HEK293 (cell line): ENCODE measurements at regions not wholly inside any gene's neighbourhood (a gene's known extent, or its start where the extent isn't known, plus 50 kb on each side); places are given as distances from the start of the nearest gene placed in this dataset.
A peak's percentile ranks its signal among the peaks of the same experiment; 100 is the strongest.

Source experiments
- CTCF ChIA-PET: fragments of 350-600 bp; formaldehyde crosslinking; extraction: SDS; loops from one replicate; lab custom pipeline; 2021; ENCODE audit warnings: antibody characterized with exemption; lab: Yijun Ruan, JAX
- POLR2A ChIA-PET: fragments of 300-600 bp; formaldehyde crosslinking; extraction: SDS; loops from one replicate; lab custom pipeline; 2020; ENCODE audit warnings: antibody characterized with exemption, inconsistent platforms; lab: Yijun Ruan, JAX
- H3K27ac ChIP-seq: fragments of 200-500 bp; sonication (Bioruptor generic); 2 replicates; pipeline ENCODE4 v1.5.1; 2014; ENCODE audit warnings: low read depth, low read length, control low read depth, inconsistent platforms; ENCODE audit errors: extremely low read depth
- H3K36me3 ChIP-seq, 2 experiments: fragments of 200-500 bp in 1 of 2; sonication (Bioruptor generic) in 1 of 2; 1 replicate in 1 of 2; 2 replicates in 1 of 2; pipeline ENCODE4 v1.5.1; 2014 to 2017; ENCODE audit warnings: inconsistent platforms in 2 of 2, low read length in 2 of 2; ENCODE audit not compliant: control insufficient read depth in 2 of 2, insufficient read depth in 1 of 2
- H3K4me1 ChIP-seq: fragments of 200-500 bp; sonication (Bioruptor generic); 2 replicates; pipeline ENCODE4 v1.5.1; 2014; ENCODE audit warnings: mild to moderate bottlenecking, low read length, inconsistent platforms; ENCODE audit not compliant: control insufficient read depth, insufficient read depth
- H3K4me3 ChIP-seq: 2 replicates; pipeline ENCODE4 v1.5.1; 2011; ENCODE audit warnings: low read depth, mild to moderate bottlenecking, control low read depth, low read length, moderate library complexity
- H3K9me3 ChIP-seq: fragments of 200-500 bp; sonication (Bioruptor generic); 2 replicates; pipeline ENCODE4 v1.5.1; 2014; ENCODE audit warnings: low read depth, low read length, inconsistent platforms; ENCODE audit not compliant: control insufficient read depth, insufficient read depth
- HOXA7 ChIP-seq: sonication (generic); formaldehyde crosslinking; IDR thresholded peaks from 2 replicates; pipeline ENCODE4 v1.8.1; 2022; ENCODE audit warnings: missing genetic modification reagents, borderline replicate concordance
- SALL2 ChIP-seq: fragments of 450-650 bp; formaldehyde crosslinking; IDR thresholded peaks from 2 replicates; pipeline ENCODE4 v1.5.0; 2017; ENCODE audit warnings: missing biosample characterization, mild to moderate bottlenecking, missing genetic modification characterization, borderline replicate concordance
- SETDB1 ChIP-seq: IDR thresholded peaks from one replicate; pipeline ENCODE4 v1.6.1; 2017; ENCODE audit warnings: mild to moderate bottlenecking, low read length, moderate library complexity, mixed read lengths; ENCODE audit not compliant: insufficient read length
- TRIM28 ChIP-seq: IDR thresholded peaks from 2 replicates; pipeline ENCODE4 v1.6.1; 2011; ENCODE audit warnings: low read length, control low read depth, borderline replicate concordance
- ZIC2 ChIP-seq: fragments of 450-650 bp; formaldehyde crosslinking; IDR thresholded peaks from 2 replicates; pipeline ENCODE4 v1.5.1; 2016; ENCODE audit warnings: missing biosample characterization, missing genetic modification characterization
- ZNF211 ChIP-seq: fragments of 450-650 bp; formaldehyde crosslinking; IDR thresholded peaks from 2 replicates; pipeline ENCODE4 v1.5.1; 2016; ENCODE audit warnings: low read depth, missing biosample characterization, missing genetic modification characterization
- ZNF214 ChIP-seq: fragments of 450-650 bp; formaldehyde crosslinking; IDR thresholded peaks from 2 replicates; pipeline ENCODE4 v1.5.1; 2017; ENCODE audit warnings: missing biosample characterization, mild to moderate bottlenecking, missing genetic modification characterization, borderline replicate concordance
- ZNF274 ChIP-seq, 2 experiments: fragments of 200-500 bp in 1 of 2; fragments of 450-650 bp in 1 of 2; sonication (Bioruptor generic) in 1 of 2; formaldehyde crosslinking in 1 of 2; IDR thresholded peaks; 2 replicates each; pipeline versions ENCODE4 v1.5.1 to v1.6.1; 2014 to 2016; ENCODE audit warnings: borderline replicate concordance in 1 of 2, inconsistent platforms in 1 of 2, low read length in 1 of 2, missing biosample characterization in 1 of 2, missing genetic modification characterization in 1 of 2
- ZNF510 ChIP-seq: fragments of 450-650 bp; formaldehyde crosslinking; IDR thresholded peaks from 2 replicates; pipeline ENCODE4 v1.5.1; 2018; ENCODE audit warnings: mild to moderate bottlenecking, missing genetic modification characterization, missing biosample characterization; ENCODE audit not compliant: insufficient replicate concordance
- ZNF560 ChIP-seq: fragments of 450-650 bp; formaldehyde crosslinking; IDR thresholded peaks from 2 replicates; pipeline ENCODE4 v1.5.1; 2017; ENCODE audit warnings: missing biosample characterization, missing genetic modification characterization, borderline replicate concordance
- ZNF626 ChIP-seq: fragments of 450-650 bp; sonication (Bioruptor Pico); formaldehyde crosslinking; IDR thresholded peaks from 2 replicates; pipeline ENCODE4 v1.5.1; 2018; ENCODE audit warnings: missing biosample characterization, missing genetic modification characterization, inconsistent platforms
- ZNF629 ChIP-seq: fragments of 450-650 bp; formaldehyde crosslinking; IDR thresholded peaks from 2 replicates; pipeline ENCODE4 v1.5.1; 2017; ENCODE audit warnings: missing biosample characterization, missing genetic modification characterization
- ZNF658 ChIP-seq: fragments of 450-650 bp; formaldehyde crosslinking; IDR thresholded peaks from 2 replicates; pipeline ENCODE4; 2016; ENCODE audit warnings: missing biosample characterization, missing genetic modification characterization
- ZNF776 ChIP-seq: fragments of 450-650 bp; formaldehyde crosslinking; IDR thresholded peaks from 2 replicates; pipeline ENCODE4 v1.5.0; 2017; ENCODE audit warnings: missing biosample characterization, missing genetic modification characterization, borderline replicate concordance
- ZNF785 ChIP-seq: fragments of 450-650 bp; formaldehyde crosslinking; IDR thresholded peaks from 2 replicates; pipeline ENCODE4 v1.5.1; 2016; ENCODE audit warnings: missing biosample characterization, missing genetic modification characterization
- TF ChIP-seq, protein P1 (sequence below): fragments of 450-650 bp; IDR thresholded peaks from 2 replicates; pipeline ENCODE4 v1.5.1; 2018; ENCODE audit warnings: missing biosample characterization, missing genetic modification characterization
- TF ChIP-seq, protein P2 (sequence below): fragments of 450-650 bp; formaldehyde crosslinking; IDR thresholded peaks from 2 replicates; pipeline ENCODE4 v1.5.1; 2016; ENCODE audit warnings: missing biosample characterization, missing genetic modification characterization
- TF ChIP-seq, protein P3 (sequence below): fragments of 450-650 bp; formaldehyde crosslinking; IDR thresholded peaks from 2 replicates; pipeline ENCODE4 v1.5.1; 2016; ENCODE audit warnings: missing biosample characterization, missing genetic modification characterization
- TF ChIP-seq, protein P4 (sequence below): fragments of 450-650 bp; formaldehyde crosslinking; IDR thresholded peaks from 2 replicates; pipeline ENCODE4 v1.5.1; 2016; ENCODE audit warnings: missing biosample characterization, missing genetic modification characterization

DNA sequence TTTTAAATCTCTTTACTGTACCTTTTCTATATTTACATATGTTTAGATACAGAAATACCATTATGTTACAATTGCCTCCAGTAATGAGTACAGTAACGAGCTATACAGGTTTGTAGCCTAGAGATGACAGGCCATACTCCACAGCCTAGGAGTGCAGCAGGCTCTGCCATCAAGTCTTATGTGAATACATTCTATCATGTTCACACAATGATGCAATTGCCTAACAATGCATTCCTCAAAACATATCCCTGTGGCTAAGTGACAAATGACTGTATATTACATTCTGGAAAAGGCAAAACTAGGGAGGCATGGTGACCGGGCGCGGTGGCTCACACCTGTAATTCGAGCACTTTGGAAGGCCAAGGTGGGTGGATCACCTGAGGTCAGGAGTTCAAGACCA, 192.4 kb upstream of the IGF1R start (continued):
- TF ChIP-seq, protein P1, sequence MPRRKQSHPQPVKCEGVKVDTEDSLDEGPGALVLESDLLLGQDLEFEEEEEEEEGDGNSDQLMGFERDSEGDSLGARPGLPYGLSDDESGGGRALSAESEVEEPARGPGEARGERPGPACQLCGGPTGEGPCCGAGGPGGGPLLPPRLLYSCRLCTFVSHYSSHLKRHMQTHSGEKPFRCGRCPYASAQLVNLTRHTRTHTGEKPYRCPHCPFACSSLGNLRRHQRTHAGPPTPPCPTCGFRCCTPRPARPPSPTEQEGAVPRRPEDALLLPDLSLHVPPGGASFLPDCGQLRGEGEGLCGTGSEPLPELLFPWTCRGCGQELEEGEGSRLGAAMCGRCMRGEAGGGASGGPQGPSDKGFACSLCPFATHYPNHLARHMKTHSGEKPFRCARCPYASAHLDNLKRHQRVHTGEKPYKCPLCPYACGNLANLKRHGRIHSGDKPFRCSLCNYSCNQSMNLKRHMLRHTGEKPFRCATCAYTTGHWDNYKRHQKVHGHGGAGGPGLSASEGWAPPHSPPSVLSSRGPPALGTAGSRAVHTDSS (tag by site-specific recombination): no peak
- no peak for TF ChIP-seq ZNF776 (tag by site-specific recombination)
- no peak for TF ChIP-seq ZNF211 (tag by site-specific recombination)
- no peak for TF ChIP-seq ZNF785 (tag by site-specific recombination)
- TF ChIP-seq, protein P2, sequence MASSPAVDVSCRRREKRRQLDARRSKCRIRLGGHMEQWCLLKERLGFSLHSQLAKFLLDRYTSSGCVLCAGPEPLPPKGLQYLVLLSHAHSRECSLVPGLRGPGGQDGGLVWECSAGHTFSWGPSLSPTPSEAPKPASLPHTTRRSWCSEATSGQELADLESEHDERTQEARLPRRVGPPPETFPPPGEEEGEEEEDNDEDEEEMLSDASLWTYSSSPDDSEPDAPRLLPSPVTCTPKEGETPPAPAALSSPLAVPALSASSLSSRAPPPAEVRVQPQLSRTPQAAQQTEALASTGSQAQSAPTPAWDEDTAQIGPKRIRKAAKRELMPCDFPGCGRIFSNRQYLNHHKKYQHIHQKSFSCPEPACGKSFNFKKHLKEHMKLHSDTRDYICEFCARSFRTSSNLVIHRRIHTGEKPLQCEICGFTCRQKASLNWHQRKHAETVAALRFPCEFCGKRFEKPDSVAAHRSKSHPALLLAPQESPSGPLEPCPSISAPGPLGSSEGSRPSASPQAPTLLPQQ (tag by site-specific recombination): no peak
- TF ChIP-seq ZNF274 (IDR thresholded peaks at IDR 0.05; ENCODE audit: low read length): no peak
- TF ChIP-seq ZNF274 (tag by site-specific recombination; IDR thresholded peaks at IDR 0.05; ENCODE audit: borderline replicate concordance): no peak
- no peak for TF ChIP-seq HOXA7 (CRISPR knock-in tag)
- no peak for TF ChIP-seq TRIM28
- TF ChIP-seq SALL2: no peak
- no peak for TF ChIP-seq ZNF560 (tag by site-specific recombination)
- TF ChIP-seq, protein P3, sequence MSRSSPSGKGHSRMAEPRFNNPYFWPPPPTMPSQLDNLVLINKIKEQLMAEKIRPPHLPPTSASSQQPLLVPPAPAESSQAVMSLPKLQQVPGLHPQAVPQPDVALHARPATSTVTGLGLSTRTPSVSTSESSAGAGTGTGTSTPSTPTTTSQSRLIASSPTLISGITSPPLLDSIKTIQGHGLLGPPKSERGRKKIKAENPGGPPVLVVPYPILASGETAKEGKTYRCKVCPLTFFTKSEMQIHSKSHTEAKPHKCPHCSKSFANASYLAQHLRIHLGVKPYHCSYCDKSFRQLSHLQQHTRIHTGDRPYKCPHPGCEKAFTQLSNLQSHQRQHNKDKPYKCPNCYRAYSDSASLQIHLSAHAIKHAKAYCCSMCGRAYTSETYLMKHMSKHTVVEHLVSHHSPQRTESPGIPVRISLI (tag by site-specific recombination): no peak

DNA sequence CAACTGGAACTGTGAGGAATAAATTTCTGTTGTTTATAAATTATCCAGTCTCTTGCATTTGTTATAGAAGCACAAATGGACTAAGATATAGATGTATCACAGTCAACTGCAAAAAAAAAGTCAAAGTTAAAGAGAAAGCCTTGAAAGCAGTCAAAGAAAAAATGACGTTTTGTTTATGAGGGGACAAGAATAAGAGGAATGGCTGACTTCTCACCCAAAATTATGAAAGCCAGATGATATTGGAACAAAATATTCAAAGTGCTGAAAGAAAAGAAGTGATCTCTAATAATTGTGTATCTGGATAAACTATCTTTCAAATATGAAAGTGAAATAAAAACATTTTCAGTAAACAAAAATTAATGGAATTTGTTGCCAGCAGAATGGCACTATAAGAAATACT, 171.8 kb upstream of the IGF1R start:
- H3K27ac ChIP-seq: no peak overlapping the region
- no peak overlapping the region for H3K4me3 ChIP-seq
- TF ChIP-seq TRIM28: peak; percentile 98
- peak; percentile 92 for TF ChIP-seq SETDB1
- peak; percentile 96 for TF ChIP-seq ZNF510 (tag by site-specific recombination)
- no peak for TF ChIP-seq ZNF658 (tag by site-specific recombination)
- TF ChIP-seq ZNF626: peak; percentile 75; the same call in 1 of the 2 replicates
- TF ChIP-seq ZNF214 (tag by site-specific recombination): no peak
- POLR2A ChIA-PET: no interaction called here
- no peaks in the 10 kb centered on the region for H3K4me1 ChIP-seq
- no peaks in the 10 kb centered on the region for H3K9me3 ChIP-seq
- no peaks in the 10 kb centered on the region for H3K36me3 ChIP-seq
- CTCF ChIA-PET: no interaction called here

DNA sequence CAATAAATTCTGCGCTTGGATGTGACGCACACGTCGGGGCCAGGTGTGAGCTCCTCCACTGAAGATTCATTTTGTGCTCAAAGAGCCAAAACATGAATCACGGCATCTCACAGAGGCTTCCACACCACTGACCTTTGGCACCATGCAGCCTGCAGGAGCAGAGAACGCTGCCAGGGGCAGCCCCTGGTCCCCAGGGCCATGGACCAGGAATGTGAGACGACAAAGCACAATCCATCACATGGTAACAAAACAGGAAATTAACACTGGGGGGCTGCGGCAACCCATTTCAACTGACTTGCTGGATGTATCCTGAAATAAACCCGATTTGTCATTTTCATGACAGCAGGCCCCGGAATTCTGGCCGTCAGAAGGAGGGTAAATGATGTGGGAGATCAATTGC, 167.5 kb upstream of the IGF1R start:
- H3K36me3 ChIP-seq: no peaks in the 10 kb centered on the region
- no peaks in the 10 kb centered on the region for H3K4me1 ChIP-seq
- CTCF ChIA-PET: no interaction called here
- POLR2A ChIA-PET: no interaction called here
- TF ChIP-seq, protein P4, sequence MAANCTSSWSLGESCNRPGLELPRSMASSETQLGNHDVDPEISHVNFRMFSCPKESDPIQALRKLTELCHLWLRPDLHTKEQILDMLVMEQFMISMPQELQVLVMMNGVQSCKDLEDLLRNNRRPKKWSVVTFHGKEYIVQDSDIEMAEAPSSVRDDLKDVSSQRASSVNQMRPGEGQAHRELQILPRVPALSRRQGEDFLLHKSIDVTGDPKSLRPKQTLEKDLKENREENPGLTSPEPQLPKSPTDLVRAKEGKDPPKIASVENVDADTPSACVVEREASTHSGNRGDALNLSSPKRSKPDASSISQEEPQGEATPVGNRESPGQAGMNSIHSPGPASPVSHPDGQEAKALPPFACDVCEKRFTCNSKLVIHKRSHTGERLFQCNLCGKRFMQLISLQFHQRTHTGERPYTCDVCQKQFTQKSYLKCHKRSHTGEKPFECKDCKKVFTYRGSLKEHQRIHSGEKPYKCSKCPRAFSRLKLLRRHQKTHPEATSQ (tag by site-specific recombination): no peak
- TF ChIP-seq ZNF629 (tag by site-specific recombination) (no peak), ZIC2 (tag by site-specific recombination) (no peak)
- H3K27ac ChIP-seq: no peak overlapping the region
- H3K9me3 ChIP-seq: peaks cover 6% of the 10 kb centered on the region
- H3K4me3 ChIP-seq: no peak overlapping the region
